NT2/D1 (cell line): ENCODE measurements at regions not wholly inside any gene's neighbourhood (a gene's known extent, or its start where the extent isn't known, plus 50 kb on each side); places are given as distances from the start of the nearest gene placed in this dataset.

Experiments
- SUZ12 ChIP-seq: IDR thresholded peaks from 2 replicates; pipeline ENCODE4 v1.6.1; 2011; ENCODE audit not compliant: insufficient read length, insufficient read depth; ENCODE audit errors: extremely low read depth
- ZNF274 ChIP-seq: IDR thresholded peaks from 2 replicates; pipeline ENCODE4 v1.6.1; 2011; ENCODE audit warnings: mild to moderate bottlenecking, low read depth, low read length

GRCh38 chr18:22494771-22495170, 77.1 kb upstream of the CTAGE1 start:
- no peak for TF ChIP-seq ZNF274
- TF ChIP-seq SUZ12 = no peak
